H9 (cell line): ENCODE measurements at regions not wholly inside any gene's neighbourhood (a gene's known extent, or its start where the extent isn't known, plus 50 kb on each side); places are given as distances from the start of the nearest gene placed in this dataset.

Source experiments
- DNase-seq: peaks from one replicate; pipeline ENCODE4 v3.0.0-alpha.2; 2017
- H2AFZ ChIP-seq: one replicate; pipeline ENCODE4 v1.6.1; 2013; ENCODE audit warnings: mild to moderate bottlenecking, low read length, control low read depth, moderate library complexity
- H2AK5ac ChIP-seq: 2 replicates; pipeline ENCODE4 v1.6.1; 2013; ENCODE audit warnings: low read length, control low read depth, mixed read lengths; ENCODE audit not compliant: insufficient read length
- H2BK120ac ChIP-seq: one replicate; pipeline ENCODE4 v1.6.1; 2013; ENCODE audit warnings: low read depth, mild to moderate bottlenecking, low read length, control low read depth, inconsistent platforms; ENCODE audit not compliant: poor library complexity, severe bottlenecking
- H2BK12ac ChIP-seq: 2 replicates; pipeline ENCODE4 v1.6.1; 2013; ENCODE audit warnings: low read length, control low read depth, mixed read lengths, low read depth; ENCODE audit not compliant: insufficient read length
- H2BK15ac ChIP-seq: 2 replicates; pipeline ENCODE4 v1.6.1; 2013; ENCODE audit warnings: low read depth, low read length, control low read depth
- H2BK20ac ChIP-seq: one replicate; pipeline ENCODE4 v1.6.1; 2013; ENCODE audit warnings: low read depth, mild to moderate bottlenecking, low read length, control low read depth, inconsistent platforms; ENCODE audit not compliant: poor library complexity, severe bottlenecking
- H2BK5ac ChIP-seq: 2 replicates; pipeline ENCODE4 v1.6.1; 2013; ENCODE audit warnings: low read length, control low read depth, mixed read lengths; ENCODE audit not compliant: insufficient read length
- H3K14ac ChIP-seq: 2 replicates; pipeline ENCODE4 v1.6.1; 2013; ENCODE audit warnings: low read length, control low read depth; ENCODE audit not compliant: insufficient read depth
- H3K18ac ChIP-seq: 2 replicates; pipeline ENCODE4 v1.6.1; 2013; ENCODE audit warnings: low read depth, mild to moderate bottlenecking, mixed read lengths, low read length, control low read depth; ENCODE audit not compliant: insufficient read length
- H3K23ac ChIP-seq: 2 replicates; pipeline ENCODE4 v1.6.1; 2013; ENCODE audit warnings: low read length, control low read depth, mixed read lengths, low read depth; ENCODE audit not compliant: insufficient read length
- H3K23me2 ChIP-seq: 2 replicates; pipeline ENCODE4 v1.6.1; 2013; ENCODE audit warnings: low read depth, mild to moderate bottlenecking, mixed read lengths, low read length, control low read depth; ENCODE audit not compliant: insufficient read length, poor library complexity, severe bottlenecking
- H3K27ac ChIP-seq: 2 replicates; pipeline ENCODE4 v1.5.1; 2013; ENCODE audit warnings: low read length, control low read depth, mixed read lengths, low read depth; ENCODE audit not compliant: insufficient read length
- H3K27me3 ChIP-seq: 2 replicates; pipeline ENCODE4 v1.6.1; 2013; ENCODE audit warnings: low read length, control low read depth, inconsistent platforms; ENCODE audit not compliant: insufficient read depth
- H3K4ac ChIP-seq: 2 replicates; pipeline ENCODE4 v1.6.1; 2013; ENCODE audit warnings: low read depth, mild to moderate bottlenecking, control low read depth, inconsistent platforms, low read length, moderate library complexity
- H3K4me1 ChIP-seq: 2 replicates; pipeline ENCODE4 v1.6.1; 2013; ENCODE audit warnings: low read length, control low read depth, inconsistent platforms; ENCODE audit not compliant: insufficient read depth
- H3K4me2 ChIP-seq: 2 replicates; pipeline ENCODE4 v1.6.1; 2013; ENCODE audit warnings: low read length, control low read depth, mixed read lengths; ENCODE audit not compliant: insufficient read length, insufficient read depth
- H3K56ac ChIP-seq: 2 replicates; pipeline ENCODE4 v1.6.1; 2013; ENCODE audit warnings: low read depth, mild to moderate bottlenecking, mixed read lengths, low read length, control low read depth; ENCODE audit not compliant: insufficient read length
- H3K79me1 ChIP-seq: 2 replicates; pipeline ENCODE4 v1.6.1; 2013; ENCODE audit warnings: low read depth, mild to moderate bottlenecking, moderate library complexity, low read length, control low read depth, inconsistent platforms; ENCODE audit not compliant: insufficient read depth, poor library complexity, severe bottlenecking
- H3K79me2 ChIP-seq: 2 replicates; pipeline ENCODE4 v1.6.1; 2013; ENCODE audit warnings: low read length, control low read depth, inconsistent platforms; ENCODE audit not compliant: insufficient read depth
- H3K9ac ChIP-seq: 2 replicates; pipeline ENCODE4 v1.6.1; 2013; ENCODE audit warnings: low read length, control low read depth, mixed read lengths; ENCODE audit not compliant: insufficient read length; ENCODE audit errors: extremely low read depth
- H3K9me3 ChIP-seq: one replicate; pipeline ENCODE4 v1.6.1; 2013; ENCODE audit warnings: low read depth, low read length, inconsistent platforms; ENCODE audit not compliant: control insufficient read depth
- H3T11ph ChIP-seq: one replicate; pipeline ENCODE4 v1.6.1; 2013; ENCODE audit warnings: mild to moderate bottlenecking, low read length, control low read depth, inconsistent platforms
- H4K20me1 ChIP-seq: one replicate; pipeline ENCODE4 v1.6.1; 2013; ENCODE audit not compliant: control insufficient read depth, insufficient read length, insufficient read depth
- H4K5ac ChIP-seq: 2 replicates; pipeline ENCODE4 v1.6.1; 2013; ENCODE audit warnings: low read depth, mild to moderate bottlenecking, mixed read lengths, low read length, control low read depth; ENCODE audit not compliant: insufficient read length
- H4K8ac ChIP-seq: replicated peaks from 2 replicates; pipeline ENCODE4 v1.6.1; 2013; ENCODE audit warnings: low read length, control low read depth, mixed read lengths, low read depth; ENCODE audit not compliant: insufficient read length
- H4K91ac ChIP-seq: 2 replicates; pipeline ENCODE4 v1.6.1; 2013; ENCODE audit warnings: low read depth, mild to moderate bottlenecking, moderate library complexity, mixed read lengths, low read length, control low read depth; ENCODE audit not compliant: insufficient read length
- H3K27ac Mint-ChIP-seq, 3 experiments: 2 replicates in 2 of 3; 3 replicates in 1 of 3; pipeline ENCODE4 v1.8.0; 2020 to 2021; ENCODE audit warnings: mixed read lengths in 3 of 3, mild to moderate bottlenecking in 1 of 3, moderate library complexity in 1 of 3
- H3K27me3 Mint-ChIP-seq: 2 replicates; pipeline ENCODE4 v1.8.0; 2021; ENCODE audit warnings: low read depth, mild to moderate bottlenecking, moderate library complexity, mixed read lengths
- H3K36me3 Mint-ChIP-seq, 3 experiments: 2 replicates in 2 of 3; 3 replicates in 1 of 3; pipeline ENCODE4 v1.8.0; 2020 to 2021; ENCODE audit warnings: low read depth in 3 of 3, mixed read lengths in 3 of 3; ENCODE audit not compliant: insufficient read depth in 1 of 3
- H3K4me1 Mint-ChIP-seq, 2 experiments: 2 replicates each; pipeline ENCODE4 v1.8.0; 2020; ENCODE audit warnings: mixed read lengths in 2 of 2
- H3K4me3 Mint-ChIP-seq, 2 experiments: 2 replicates in 1 of 2; 3 replicates in 1 of 2; pipeline ENCODE4 v1.8.0; 2020 to 2021; ENCODE audit warnings: mild to moderate bottlenecking in 2 of 2, mixed read lengths in 2 of 2, moderate library complexity in 1 of 2
- H3K9me3 Mint-ChIP-seq, 2 experiments: 2 replicates in 1 of 2; 3 replicates in 1 of 2; pipeline ENCODE4 v1.8.0; 2020; ENCODE audit warnings: mild to moderate bottlenecking in 2 of 2, mixed read lengths in 2 of 2, moderate library complexity in 1 of 2
- WGBS: extraction: QIAGEN DNeasy Blood & Tissue Kit; methylation state at CpG from one replicate; pipeline ENCODE4 v1.1.7; 2013; ENCODE audit warnings: missing lambda C conversion rate, low lambda C conversion rate, mixed read lengths; ENCODE audit not compliant: insufficient read length; ENCODE audit errors: extremely low coverage; 5-methylcytosine and 5-hydroxymethylcytosine counted together
- TF ChIP-seq, protein P1 (sequence below): fragments of 200-600 bp; sonication (generic); conservative IDR thresholded peaks from 3 replicates; pipeline ENCODE4 v1.8.0; 2021; ENCODE audit warnings: antibody characterized with exemption, mild to moderate bottlenecking

DNA sequence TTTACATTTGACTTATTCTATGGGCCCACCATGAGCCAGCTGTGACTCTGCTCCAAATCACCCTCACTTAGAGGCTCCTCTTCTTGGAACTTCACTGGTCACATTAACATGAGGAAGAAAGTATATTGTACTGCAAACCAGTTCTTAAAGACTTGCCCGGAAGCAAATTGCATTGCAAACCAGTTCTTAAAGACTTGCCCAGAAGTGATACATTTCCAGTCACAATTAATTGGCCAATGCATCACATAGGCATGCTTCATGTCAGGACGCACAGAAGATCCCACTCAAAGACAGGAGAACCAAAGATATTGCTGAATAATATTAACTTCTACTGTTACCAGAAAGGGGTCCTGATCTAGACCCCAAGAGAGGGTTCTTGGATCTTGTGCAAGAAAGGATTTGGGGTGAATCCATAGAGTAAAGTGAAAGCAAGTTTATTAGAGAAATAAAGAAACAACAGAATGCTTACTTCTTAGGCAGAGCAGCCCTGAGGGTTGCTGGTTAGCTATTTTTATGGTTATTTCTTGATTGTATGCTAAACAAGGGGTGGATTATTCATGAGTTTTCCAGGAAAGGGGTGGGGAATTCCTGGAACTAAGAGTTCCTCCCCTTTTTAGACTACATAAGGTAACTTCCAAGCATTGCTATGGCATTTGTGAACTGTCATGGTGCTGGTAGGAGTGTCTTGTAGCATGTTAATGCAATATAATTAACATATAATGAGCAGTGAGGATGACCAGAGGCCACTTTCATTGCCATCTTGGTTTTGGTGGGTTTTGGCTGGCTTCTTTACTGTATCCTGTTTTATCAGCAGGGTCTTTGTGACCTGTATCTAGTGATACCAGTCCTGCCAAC, 54.6 kb upstream of the HCCS start:
- H2BK5ac ChIP-seq: no peak overlapping the region
- no peaks in the 10 kb centered on the region for H3K79me2 ChIP-seq
- H2BK15ac ChIP-seq: no peak overlapping the region
- H3T11ph ChIP-seq: no peak overlapping the region
- H3K18ac ChIP-seq: no peak overlapping the region
- no peaks in the 10 kb centered on the region for H4K20me1 ChIP-seq
- no peak overlapping the region for H2BK12ac ChIP-seq
- H4K91ac ChIP-seq: no peak overlapping the region
- H3K79me1 ChIP-seq: no peaks in the 10 kb centered on the region
- Mint-ChIP-seq H3K36me3 (peaks cover 0 to 4% (median 0%) of the 10 kb centered on the region in 3 experiments; a peak in 3 of 7 replicates), H3K9me3 (peaks cover 56 to 63% of the 10 kb centered on the region in 2 experiments), H3K4me3 (no peak overlapping the region), H3K27ac (no peak overlapping the region), H3K4me1 (peaks cover 3% of the 10 kb centered on the region in 2 experiments; a peak in 2 of 4 replicates), H3K27me3 (no peaks in the 10 kb centered on the region)
- no peaks in the 10 kb centered on the region for H3K9me3 ChIP-seq
- H3K23me2 ChIP-seq: no peaks in the 10 kb centered on the region
- no peak overlapping the region for H2BK120ac ChIP-seq
- no peak overlapping the region for H2BK20ac ChIP-seq
- H3K4me1 ChIP-seq: no peaks in the 10 kb centered on the region
- H2AFZ ChIP-seq: no peak overlapping the region
- H3K9ac ChIP-seq: no peak overlapping the region
- H4K8ac ChIP-seq: no peak overlapping the region
- no peak overlapping the region for H3K56ac ChIP-seq
- no peak overlapping the region for H2AK5ac ChIP-seq
- no peak overlapping the region for H3K4me2 ChIP-seq
- H3K27ac ChIP-seq: no peak overlapping the region
- no CpG with 5 or more reads among the region's 2 CpGs for WGBS
- H3K4ac ChIP-seq: no peak overlapping the region
- no peak overlapping the region for H3K23ac ChIP-seq
- TF ChIP-seq, protein P1, sequence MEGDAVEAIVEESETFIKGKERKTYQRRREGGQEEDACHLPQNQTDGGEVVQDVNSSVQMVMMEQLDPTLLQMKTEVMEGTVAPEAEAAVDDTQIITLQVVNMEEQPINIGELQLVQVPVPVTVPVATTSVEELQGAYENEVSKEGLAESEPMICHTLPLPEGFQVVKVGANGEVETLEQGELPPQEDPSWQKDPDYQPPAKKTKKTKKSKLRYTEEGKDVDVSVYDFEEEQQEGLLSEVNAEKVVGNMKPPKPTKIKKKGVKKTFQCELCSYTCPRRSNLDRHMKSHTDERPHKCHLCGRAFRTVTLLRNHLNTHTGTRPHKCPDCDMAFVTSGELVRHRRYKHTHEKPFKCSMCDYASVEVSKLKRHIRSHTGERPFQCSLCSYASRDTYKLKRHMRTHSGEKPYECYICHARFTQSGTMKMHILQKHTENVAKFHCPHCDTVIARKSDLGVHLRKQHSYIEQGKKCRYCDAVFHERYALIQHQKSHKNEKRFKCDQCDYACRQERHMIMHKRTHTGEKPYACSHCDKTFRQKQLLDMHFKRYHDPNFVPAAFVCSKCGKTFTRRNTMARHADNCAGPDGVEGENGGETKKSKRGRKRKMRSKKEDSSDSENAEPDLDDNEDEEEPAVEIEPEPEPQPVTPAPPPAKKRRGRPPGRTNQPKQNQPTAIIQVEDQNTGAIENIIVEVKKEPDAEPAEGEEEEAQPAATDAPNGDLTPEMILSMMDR: no peak
- no peak overlapping the region for H3K14ac ChIP-seq
- H3K27me3 ChIP-seq: no peaks in the 10 kb centered on the region
- H4K5ac ChIP-seq: no peak overlapping the region
- DNase-seq: no peak
